Psoas muscle (tissue), 7 donors: ENCODE measurements at regions not wholly inside any gene's neighbourhood (a gene's known extent, or its start where the extent isn't known, plus 50 kb on each side); places are given as distances from the start of the nearest gene placed in this dataset.

Experiments used
- ATAC-seq, 4 donors: fragments of 200-7000 bp; cut with Tn5 transposase; one replicate each; pipeline ENCODE4 v1.9.1; 2020; ENCODE audit warnings: moderate library complexity in 3 of 4, mild to moderate bottlenecking in 2 of 4
- DNase-seq, 2 donors: peaks; one replicate each; pipeline ENCODE4 v3.0.0-alpha.2; 2020
- H3K27ac ChIP-seq: fragments of 200-600 bp; one replicate; pipeline ENCODE4 v1.8.0; 2022
- H3K27me3 ChIP-seq, 3 donors: fragments of 200-600 bp in 1 of 3; one replicate each; pipeline versions ENCODE4 v1.6.1 to v1.8.0; 2013 to 2022; ENCODE audit warnings: low read length in 2 of 3, mild to moderate bottlenecking in 2 of 3, moderate library complexity in 1 of 3; ENCODE audit not compliant: insufficient read depth in 3 of 3
- H3K36me3 ChIP-seq, 2 donors: fragments of 200-600 bp in 1 of 2; one replicate each; pipeline versions ENCODE4 v1.6.1 to v1.8.0; 2013 to 2022; ENCODE audit warnings: low read depth in 1 of 2, mild to moderate bottlenecking in 1 of 2, moderate library complexity in 1 of 2; ENCODE audit not compliant: insufficient read depth in 1 of 2
- H3K4me1 ChIP-seq: fragments of 200-600 bp; one replicate; pipeline ENCODE4 v1.8.0; 2022
- H3K4me3 ChIP-seq: fragments of 200-600 bp; one replicate; pipeline ENCODE4 v1.8.0; 2022; ENCODE audit warnings: mild to moderate bottlenecking
- H3K9me3 ChIP-seq: fragments of 200-600 bp; one replicate; pipeline ENCODE4 v1.8.0; 2022
- CTCF ChIP-seq: fragments of 200-600 bp; IDR thresholded peaks from one replicate; pipeline ENCODE4 v1.8.0; 2022; ENCODE audit warnings: antibody characterized with exemption
- WGBS, 3 donors: extraction: QIAGEN DNeasy Blood & Tissue Kit; methylation state at CpG; one replicate each; pipeline versions ENCODE4 v1.1.6 to v1.1.7; 2013; 5-methylcytosine and 5-hydroxymethylcytosine counted together
- intact Hi-C, 2 donors: fragments of 100-400 bp; cut with DNase I; formaldehyde crosslinking; loops; one replicate each; pipeline versions ENCODE4 v1.11.0 to v1.14.2; 2022
- donor health status: healthy with polysubstance abuse.
- donor health status: DM: no; HTN: no; CAD: no; lungs with moderate emphysema.
- donor health status: Bipolar disorder and iron deficiency.
- donor health status: healthy.
- donor health status: DM: yes; HTN: yes; CAD: no.
- donor health status: DM: no; HTN: no; CAD: no.
- donor health status: DM: yes; HTN: yes; CAD: no.

- WGBS, 3 donors, result 62 to 67% (median 63%) methylated on average over 2 of the region's 2 CpGs
These were observed 879.0 kb upstream of the CELF2 start for GRCh38 chr10:10138685-10139084.

DNA sequence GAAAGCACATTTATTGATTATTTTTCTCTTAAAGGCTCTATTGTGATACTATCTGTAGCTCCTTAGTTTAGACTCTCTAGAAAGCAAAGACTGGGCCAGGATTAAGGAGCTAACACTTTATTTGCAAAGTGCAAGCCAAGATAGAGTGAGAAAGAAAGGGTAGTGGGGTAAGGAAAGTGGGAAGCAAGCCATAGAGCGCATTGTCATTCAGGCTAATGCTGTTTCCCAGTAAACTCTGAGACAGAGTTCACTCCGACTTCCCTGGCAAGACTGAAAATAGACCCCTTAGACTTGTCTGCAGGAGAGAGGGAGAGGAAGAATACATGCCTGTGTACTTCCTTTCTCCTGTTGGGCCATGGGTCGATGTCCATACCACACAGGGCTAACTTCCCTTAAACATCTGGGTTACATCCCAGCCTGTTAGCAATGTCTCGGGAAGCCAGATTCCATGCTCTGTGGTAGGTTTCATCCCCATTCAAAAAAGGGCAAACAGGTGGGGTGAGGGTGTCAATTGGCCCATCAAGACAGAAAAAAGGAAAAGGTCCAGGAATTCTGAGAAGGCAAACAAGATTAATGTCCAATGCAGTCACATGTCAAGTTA, 875.8 kb upstream of the CELF2 start:
- Histone ChIP-seq H3K27me3 (no peaks in the 10 kb centered on the region), H3K4me1 (no peaks in the 10 kb centered on the region), H3K27ac (no peak overlapping the region), H3K4me3 (no peak overlapping the region), H3K36me3 (no peaks in the 10 kb centered on the region), H3K9me3 (no peaks in the 10 kb centered on the region)
- TF ChIP-seq CTCF, result no peak
- ATAC-seq (no peak), DNase-seq (no peak)
- WGBS, 3 donors, result 59 to 76% (median 72%) methylated on average over 4 of the region's 4 CpGs
- intact Hi-C loops, result no loop called here

More at GRCh38 chr10:10138685-10139084, 879.0 kb upstream of the CELF2 start:
- peaks cover 0 to 2% (median 0%) of the 10 kb centered on the region in 3 donors for H3K27me3 ChIP-seq
- H3K4me3 ChIP-seq, result peak overlapping the region; percentile 41
- no peaks in the 10 kb centered on the region for H3K4me1 ChIP-seq
- TF ChIP-seq CTCF, result no peak
- no peak for DNase-seq
- H3K9me3 ChIP-seq, result no peaks in the 10 kb centered on the region
- no peak overlapping the region for H3K27ac ChIP-seq
- H3K36me3 ChIP-seq, result no peaks in the 10 kb centered on the region
- ATAC-seq, result no peak
- intact Hi-C loops, result no loop called here

- WGBS, 3 donors, result 69 to 86% (median 78%) methylated on average over 4 of the region's 4 CpGs
- TF ChIP-seq CTCF, result no peak
- intact Hi-C loops, result no loop called here
- Histone ChIP-seq H3K27me3 (no peaks in the 10 kb centered on the region), H3K36me3 (no peaks in the 10 kb centered on the region), H3K4me3 (no peak overlapping the region), H3K9me3 (no peaks in the 10 kb centered on the region), H3K4me1 (no peaks in the 10 kb centered on the region), H3K27ac (no peak overlapping the region)
- no peak for DNase-seq
- no peak for ATAC-seq
These were observed 871.1 kb upstream of the CELF2 start for GRCh38 chr10:10146604-10147003.

- Histone ChIP-seq H3K9me3 (no peaks in the 10 kb centered on the region), H3K4me3 (no peak overlapping the region), H3K27ac (no peak overlapping the region), H3K36me3 (no peaks in the 10 kb centered on the region), H3K4me1 (no peaks in the 10 kb centered on the region), H3K27me3 (no peaks in the 10 kb centered on the region)
- no peak for ATAC-seq
- no peak for TF ChIP-seq CTCF
- no peak for DNase-seq
- WGBS, 3 donors, result 50 to 65% (median 57%) methylated on average over 1 of the region's 1 CpG
- intact Hi-C loops, result no loop called here
These were observed 867.8 kb upstream of the CELF2 start for GRCh38 chr10:10149899-10150298.
